ENCODE measurements at regions not wholly inside any gene's neighbourhood (a gene's known extent, or its start where the extent isn't known, plus 50 kb on each side); places are given as distances from the start of the nearest gene placed in this dataset.

GRCh38 chr6:148693882-148694484, 52.8 kb upstream of the UST start:
- TF ChIP-seq EZH2 (optimal IDR thresholded peaks at IDR 0.05; ENCODE audit: low read depth, low read length) (no peak), EZH2phosphoT487 (IDR thresholded peaks at IDR 0.05; ENCODE audit: low read length) (no peak)
- TF ChIP-seq, protein P1, sequence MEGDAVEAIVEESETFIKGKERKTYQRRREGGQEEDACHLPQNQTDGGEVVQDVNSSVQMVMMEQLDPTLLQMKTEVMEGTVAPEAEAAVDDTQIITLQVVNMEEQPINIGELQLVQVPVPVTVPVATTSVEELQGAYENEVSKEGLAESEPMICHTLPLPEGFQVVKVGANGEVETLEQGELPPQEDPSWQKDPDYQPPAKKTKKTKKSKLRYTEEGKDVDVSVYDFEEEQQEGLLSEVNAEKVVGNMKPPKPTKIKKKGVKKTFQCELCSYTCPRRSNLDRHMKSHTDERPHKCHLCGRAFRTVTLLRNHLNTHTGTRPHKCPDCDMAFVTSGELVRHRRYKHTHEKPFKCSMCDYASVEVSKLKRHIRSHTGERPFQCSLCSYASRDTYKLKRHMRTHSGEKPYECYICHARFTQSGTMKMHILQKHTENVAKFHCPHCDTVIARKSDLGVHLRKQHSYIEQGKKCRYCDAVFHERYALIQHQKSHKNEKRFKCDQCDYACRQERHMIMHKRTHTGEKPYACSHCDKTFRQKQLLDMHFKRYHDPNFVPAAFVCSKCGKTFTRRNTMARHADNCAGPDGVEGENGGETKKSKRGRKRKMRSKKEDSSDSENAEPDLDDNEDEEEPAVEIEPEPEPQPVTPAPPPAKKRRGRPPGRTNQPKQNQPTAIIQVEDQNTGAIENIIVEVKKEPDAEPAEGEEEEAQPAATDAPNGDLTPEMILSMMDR (IDR thresholded peaks at IDR 0.05; ENCODE audit: low read length) = no peak

Data from MM.1S (cell line).